ENCODE measurements at regions not wholly inside any gene's neighbourhood (a gene's known extent, or its start where the extent isn't known, plus 50 kb on each side); places are given as distances from the start of the nearest gene placed in this dataset.

- TF ChIP-seq CTCF (IDR thresholded peaks at IDR 0.05; ENCODE audit: control extremely low read depth in 1 of 3, insufficient read depth in 1 of 3, low read depth in 1 of 3, low read length in 3 of 3) (no peak), POLR2A (IDR thresholded peaks at IDR 0.05; ENCODE audit: control extremely low read depth in 1 of 2, low read depth in 2 of 2, low read length in 2 of 2) (no peak)
Observed at GRCh38 chr7:46297515-46297914, 376.4 kb upstream of the IGFBP3 start.

Measured in H1 (cell line).